WTC11 (cell line): ENCODE measurements at regions not wholly inside any gene's neighbourhood (a gene's known extent, or its start where the extent isn't known, plus 50 kb on each side); places are given as distances from the start of the nearest gene placed in this dataset.

Experiments used
- ATAC-seq: fragments of 200-7000 bp; cut with Tn5 transposase; 2 replicates; pipeline ENCODE4 v1.10.0; 2021; ENCODE audit warnings: mild to moderate bottlenecking, moderate library complexity
- CTCF ChIA-PET: fragments of 300-600 bp; sonication (Branson Sonifier 250); formaldehyde crosslinking; loops from one replicate; lab custom pipeline; 2021; ENCODE audit warnings: antibody characterized with exemption; lab: Charles Lee
- POLR2A ChIA-PET: fragments of 350-600 bp; sonication (Branson Sonifier 250); formaldehyde crosslinking; loops from one replicate; lab custom pipeline; 2021; ENCODE audit warnings: antibody characterized with exemption; lab: Charles Lee
- DNase-seq: peaks from one replicate; pipeline ENCODE4 v3.0.0; 2021; ENCODE audit warnings: low spot score
- H3K27ac Mint-ChIP-seq: 2 replicates; pipeline ENCODE4 v1.8.0; 2021; ENCODE audit warnings: mixed read lengths
- H3K27me3 Mint-ChIP-seq: 2 replicates; pipeline ENCODE4 v1.8.0; 2021; ENCODE audit warnings: low read depth, mild to moderate bottlenecking, moderate library complexity, mixed read lengths
- H3K36me3 Mint-ChIP-seq: 2 replicates; pipeline ENCODE4 v1.8.0; 2021; ENCODE audit warnings: mixed read lengths
- H3K4me1 Mint-ChIP-seq: 2 replicates; pipeline ENCODE4 v1.8.0; 2022; ENCODE audit warnings: mixed read lengths
- H3K4me3 Mint-ChIP-seq: 2 replicates; pipeline ENCODE4 v1.8.0; 2021; ENCODE audit warnings: mild to moderate bottlenecking, moderate library complexity, mixed read lengths
- H3K9me3 Mint-ChIP-seq: 2 replicates; pipeline ENCODE4 v1.8.0; 2021; ENCODE audit warnings: mixed read lengths
- CREB1 ChIP-seq: sonication (generic); formaldehyde crosslinking; IDR thresholded peaks from 2 replicates; pipeline ENCODE4 v1.8.0; 2023; ENCODE audit warnings: mild to moderate bottlenecking, missing genetic modification reagents
- CTCF ChIP-seq: fragments of 200-600 bp; IDR thresholded peaks from 2 replicates; pipeline ENCODE4 v1.8.0; 2022; ENCODE audit warnings: antibody characterized with exemption
- E2F4 ChIP-seq: sonication (generic); formaldehyde crosslinking; IDR thresholded peaks from 2 replicates; pipeline ENCODE4 v1.8.1; 2022; ENCODE audit warnings: low read depth, mild to moderate bottlenecking, moderate library complexity, missing genetic modification reagents, borderline replicate concordance
- ERG ChIP-seq: fragments of 250-450 bp; sonication (Bioruptor Pico); IDR thresholded peaks from 2 replicates; pipeline ENCODE4 v1.8.0; 2021; ENCODE audit warnings: mild to moderate bottlenecking
- ESRRA ChIP-seq: sonication (generic); formaldehyde crosslinking; IDR thresholded peaks from 2 replicates; pipeline ENCODE4 v1.8.1; 2022; ENCODE audit warnings: mild to moderate bottlenecking, missing genetic modification reagents, borderline replicate concordance
- FOXJ3 ChIP-seq: sonication (generic); formaldehyde crosslinking; IDR thresholded peaks from 2 replicates; pipeline ENCODE4 v1.9.0; 2021; ENCODE audit warnings: missing genetic modification reagents, mild to moderate bottlenecking, borderline replicate concordance
- FOXK1 ChIP-seq: sonication (generic); formaldehyde crosslinking; IDR thresholded peaks from 2 replicates; pipeline ENCODE4 v1.8.0; 2022; ENCODE audit warnings: mild to moderate bottlenecking, moderate library complexity, missing genetic modification reagents
- GTF2I ChIP-seq: fragments of 250-450 bp; sonication (Bioruptor Pico); conservative IDR thresholded peaks from 2 replicates; pipeline ENCODE4 v1.4.0; 2021; ENCODE audit warnings: mild to moderate bottlenecking
- KAT7 ChIP-seq: sonication (generic); formaldehyde crosslinking; IDR thresholded peaks from 2 replicates; pipeline ENCODE4 v1.8.1; 2023; ENCODE audit warnings: missing genetic modification reagents, mild to moderate bottlenecking, borderline replicate concordance
- NR2C2 ChIP-seq: sonication (generic); formaldehyde crosslinking; IDR thresholded peaks from 2 replicates; pipeline ENCODE4 v1.8.0; 2022; ENCODE audit warnings: mild to moderate bottlenecking, missing genetic modification reagents
- NR3C1 ChIP-seq: sonication (generic); formaldehyde crosslinking; conservative IDR thresholded peaks from 2 replicates; pipeline ENCODE4 v1.8.1; 2023; ENCODE audit warnings: low read depth, mild to moderate bottlenecking, missing genetic modification reagents
- SP1 ChIP-seq: sonication (generic); formaldehyde crosslinking; conservative IDR thresholded peaks from 2 replicates; pipeline ENCODE4 v1.8.1; 2022; ENCODE audit warnings: missing genetic modification reagents
- TP53 ChIP-seq: sonication (generic); formaldehyde crosslinking; IDR thresholded peaks from 2 replicates; pipeline ENCODE4 v1.8.1; 2023; ENCODE audit warnings: mild to moderate bottlenecking, missing genetic modification reagents
- USF1 ChIP-seq: sonication (generic); formaldehyde crosslinking; IDR thresholded peaks from 2 replicates; pipeline ENCODE4 v1.8.0; 2022; ENCODE audit warnings: mild to moderate bottlenecking, missing genetic modification reagents
- ZBTB43 ChIP-seq: sonication (generic); formaldehyde crosslinking; IDR thresholded peaks from 2 replicates; pipeline ENCODE4 v1.8.1; 2023; ENCODE audit warnings: mild to moderate bottlenecking, missing genetic modification reagents
- ZNF138 ChIP-seq: sonication (generic); formaldehyde crosslinking; conservative IDR thresholded peaks from 2 replicates; pipeline ENCODE4 v1.8.1; 2022; ENCODE audit warnings: mild to moderate bottlenecking, moderate library complexity, missing genetic modification reagents
- ZNF219 ChIP-seq: sonication (generic); formaldehyde crosslinking; IDR thresholded peaks from 2 replicates; pipeline ENCODE4 v1.8.0; 2023; ENCODE audit warnings: missing genetic modification reagents, mild to moderate bottlenecking, borderline replicate concordance
- ZNF263 ChIP-seq: sonication (generic); formaldehyde crosslinking; IDR thresholded peaks from 2 replicates; pipeline ENCODE4 v1.8.1; 2022; ENCODE audit warnings: low read depth, mild to moderate bottlenecking, moderate library complexity, missing genetic modification reagents
- ZNF281 ChIP-seq: sonication (generic); formaldehyde crosslinking; IDR thresholded peaks from 2 replicates; pipeline ENCODE4 v1.8.0; 2023; ENCODE audit warnings: mild to moderate bottlenecking, missing genetic modification reagents
- ZNF425 ChIP-seq: fragments of 250-450 bp; sonication (Bioruptor Pico); conservative IDR thresholded peaks from 2 replicates; pipeline ENCODE4 v1.9.0; 2021; ENCODE audit warnings: mild to moderate bottlenecking

GRCh38 chr5:54794135-54794975 lies 191.0 kb downstream of the ESM1 start:
- DNase-seq: no peak
- POLR2A ChIA-PET: no interaction called here
- H3K36me3 Mint-ChIP-seq: no peaks in the 10 kb centered on the region
- no peak overlapping the region for H3K4me3 Mint-ChIP-seq
- TF ChIP-seq KAT7: no peak
- TF ChIP-seq ZNF425 (CRISPR knock-in tag): no peak
- no peak for TF ChIP-seq GTF2I
- TF ChIP-seq CREB1 (CRISPR knock-in tag): no peak
- no peak for TF ChIP-seq TP53 (CRISPR knock-in tag)
- TF ChIP-seq NR2C2 (CRISPR knock-in tag): no peak
- no peak for TF ChIP-seq ZNF138 (CRISPR knock-in tag)
- TF ChIP-seq ZNF219 (CRISPR knock-in tag): no peak
- no peak for TF ChIP-seq ZNF281 (CRISPR knock-in tag)
- TF ChIP-seq USF1 (CRISPR knock-in tag): no peak
- TF ChIP-seq ZNF263 (CRISPR knock-in tag): no peak
- no peak for TF ChIP-seq E2F4 (CRISPR knock-in tag)
- no peak for TF ChIP-seq ZBTB43
- TF ChIP-seq NR3C1 (CRISPR knock-in tag): no peak
- TF ChIP-seq, all 79 proteins: peak for 0
- peaks cover 6% of the 10 kb centered on the region; the same call in 1 of the 2 replicates for H3K9me3 Mint-ChIP-seq
- no peak for ATAC-seq
- no peak overlapping the region for H3K27ac Mint-ChIP-seq
- no peaks in the 10 kb centered on the region for H3K4me1 Mint-ChIP-seq
- no peaks in the 10 kb centered on the region for H3K27me3 Mint-ChIP-seq
- CTCF ChIA-PET: no interaction called here

GRCh38 chr5:54793468-54794134 lies 191.8 kb downstream of the ESM1 start:
- DNase-seq (no peak), ATAC-seq (no peak)
- CTCF ChIA-PET: no interaction called here
- POLR2A ChIA-PET: no interaction called here
- H3K27ac Mint-ChIP-seq: no peak overlapping the region
- no peaks in the 10 kb centered on the region for H3K36me3 Mint-ChIP-seq
- H3K27me3 Mint-ChIP-seq: no peaks in the 10 kb centered on the region
- peaks cover 6% of the 10 kb centered on the region; the same call in 1 of the 2 replicates for H3K9me3 Mint-ChIP-seq
- no peak overlapping the region for H3K4me3 Mint-ChIP-seq
- no peaks in the 10 kb centered on the region for H3K4me1 Mint-ChIP-seq
- no peak for TF ChIP-seq ERG
- TF ChIP-seq ZNF219 (CRISPR knock-in tag): no peak
- TF ChIP-seq ESRRA (CRISPR knock-in tag): no peak
- no peak for TF ChIP-seq FOXJ3 (CRISPR knock-in tag)
- TF ChIP-seq FOXK1 (CRISPR knock-in tag): no peak
- no peak for TF ChIP-seq CTCF
- TF ChIP-seq SP1: no peak
